HG03342 (cell line): ENCODE measurements at regions not wholly inside any gene's neighbourhood (a gene's known extent, or its start where the extent isn't known, plus 50 kb on each side); places are given as distances from the start of the nearest gene placed in this dataset.

ENCODE experiments used
- ATAC-seq: cut with Tn5 transposase; IDR thresholded peaks from one replicate; pipeline ENCODE4 v1.9.1; 2021; ENCODE audit warnings: mild to moderate bottlenecking, moderate library complexity; ENCODE audit not compliant: unreplicated experiment

- no peak for ATAC-seq
Measured at GRCh38 chr6:147117580-147117979, 86.6 kb upstream of the STXBP5 start.

GRCh38 chr6:147119310-147119709 lies 84.9 kb upstream of the STXBP5 start:
- no peak for ATAC-seq

DNA sequence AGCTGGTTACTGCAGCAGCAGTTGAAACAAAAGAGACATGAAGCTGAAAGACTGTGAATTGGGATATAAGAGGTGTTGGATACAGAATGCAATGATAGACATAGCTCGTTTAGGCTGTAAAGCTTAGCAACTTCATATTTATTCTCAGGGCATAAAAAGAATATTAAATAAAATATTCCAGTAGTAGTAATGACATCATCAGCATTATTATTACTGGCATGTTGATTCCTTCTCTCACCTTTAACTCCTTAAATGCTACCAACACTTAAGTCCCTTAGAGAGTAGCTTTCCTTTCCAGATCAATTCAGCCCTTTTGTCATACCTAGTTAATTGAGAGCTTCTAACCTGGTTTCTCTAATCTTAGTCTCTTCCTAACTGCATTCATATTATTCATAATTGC lies 81.4 kb upstream of the STXBP5 start:
- ATAC-seq: no peak

- ATAC-seq: no peak
Measured at GRCh38 chr6:147126618-147127022, 77.6 kb upstream of the STXBP5 start.

DNA sequence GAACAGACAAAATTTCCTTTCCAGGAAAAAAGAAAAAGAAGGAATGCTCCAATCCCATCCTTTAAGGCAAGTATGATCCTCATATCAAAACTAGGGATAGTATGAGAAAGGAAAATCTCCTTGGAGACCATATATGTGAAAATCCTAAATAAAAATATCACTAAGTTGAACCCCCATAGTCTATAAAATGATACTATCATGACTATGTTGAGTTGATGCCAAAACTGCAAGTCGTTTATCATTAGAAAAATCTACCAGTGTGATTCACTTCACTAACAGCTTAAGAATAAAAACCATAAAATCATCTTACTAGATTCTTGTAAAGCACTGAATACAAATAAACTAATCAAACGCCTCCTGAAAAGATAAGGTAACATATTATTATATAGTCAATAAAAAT lies 76.6 kb upstream of the STXBP5 start:
- ATAC-seq: no peak

DNA sequence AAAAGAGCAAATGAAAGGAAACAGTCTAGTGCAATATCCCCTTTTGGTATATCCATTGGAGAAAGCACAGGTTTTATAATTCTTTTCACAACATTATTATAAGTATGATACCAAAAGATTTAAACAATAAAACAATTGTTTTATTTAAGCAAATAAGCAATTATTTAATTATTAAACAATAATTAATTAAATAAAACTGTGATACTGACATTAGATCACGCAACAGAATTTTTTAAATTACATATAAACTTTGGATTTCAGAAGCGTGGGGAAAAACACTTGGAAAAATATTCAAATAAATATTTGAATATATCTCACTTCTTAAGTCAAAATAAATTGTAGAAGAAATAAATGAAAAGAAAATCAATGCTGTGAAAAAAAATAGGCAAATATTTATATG lies 76.2 kb upstream of the STXBP5 start:
- ATAC-seq: no peak

- ATAC-seq: no peak
Measured at GRCh38 chr6:147131532-147132128, 72.6 kb upstream of the STXBP5 start.

DNA sequence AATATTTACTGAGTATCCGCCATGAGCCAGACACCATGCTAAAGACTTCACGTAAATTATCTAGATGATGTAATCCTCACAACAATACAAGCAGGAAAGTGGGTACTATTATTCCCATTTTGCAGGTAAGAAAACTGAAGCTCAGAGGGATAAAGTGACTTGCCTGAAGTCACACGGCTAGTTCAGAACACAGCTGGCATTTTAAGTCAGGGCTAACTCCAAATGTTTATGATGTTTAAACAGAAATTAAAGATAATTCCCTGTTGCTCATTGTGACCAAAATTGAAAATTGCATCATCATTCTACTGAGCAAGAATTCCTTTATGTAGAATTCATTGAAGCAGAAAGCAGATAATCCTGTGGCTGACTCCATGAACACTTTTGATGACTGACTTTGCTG lies 71.3 kb upstream of the STXBP5 start:
- ATAC-seq: no peak

GRCh38 chr6:147133669-147134068 lies 70.5 kb upstream of the STXBP5 start:
- no peak for ATAC-seq

- no peak for ATAC-seq
Measured at GRCh38 chr6:147135211-147135681, 69.0 kb upstream of the STXBP5 start.

GRCh38 chr6:147136057-147136456 lies 68.2 kb upstream of the STXBP5 start:
- ATAC-seq: no peak

DNA sequence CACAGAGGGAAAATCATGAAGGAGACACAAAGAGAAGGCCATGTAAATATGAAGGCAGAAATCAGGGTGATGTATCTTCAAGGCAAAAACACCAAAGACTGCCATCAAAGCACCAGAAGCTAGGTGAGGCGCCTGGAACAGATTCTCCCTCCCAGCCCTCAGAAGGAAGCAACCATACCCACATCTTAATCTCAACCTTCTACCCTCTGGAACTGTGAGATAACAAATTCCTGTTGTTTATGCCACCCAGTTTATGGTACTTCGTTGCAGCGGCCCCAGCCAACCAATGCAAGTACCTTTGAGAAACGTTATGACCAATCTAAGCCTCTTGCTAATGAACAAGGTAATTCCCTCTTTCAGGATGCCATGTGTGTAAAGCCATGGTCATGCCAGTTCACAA lies 66.2 kb upstream of the STXBP5 start:
- ATAC-seq: no peak

DNA sequence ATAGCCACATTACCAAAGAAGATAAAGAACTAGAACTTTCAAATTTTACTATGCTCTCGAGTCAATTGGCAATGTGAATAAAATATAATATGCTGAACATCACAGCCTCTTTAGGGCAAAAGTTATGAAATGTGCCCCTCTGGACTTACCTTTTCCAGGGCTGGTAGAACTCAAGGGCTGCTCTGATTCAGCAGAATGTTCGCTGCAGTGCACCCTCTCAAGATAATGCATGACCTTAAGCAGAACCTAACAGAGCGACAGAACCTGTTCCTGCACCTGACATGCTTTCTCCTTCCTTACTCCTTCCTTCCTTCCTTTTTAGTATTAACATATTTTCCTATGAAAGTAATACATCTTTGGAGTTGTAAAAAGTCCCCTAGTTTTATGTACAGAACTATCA lies 65.4 kb upstream of the STXBP5 start:
- no peak for ATAC-seq

DNA sequence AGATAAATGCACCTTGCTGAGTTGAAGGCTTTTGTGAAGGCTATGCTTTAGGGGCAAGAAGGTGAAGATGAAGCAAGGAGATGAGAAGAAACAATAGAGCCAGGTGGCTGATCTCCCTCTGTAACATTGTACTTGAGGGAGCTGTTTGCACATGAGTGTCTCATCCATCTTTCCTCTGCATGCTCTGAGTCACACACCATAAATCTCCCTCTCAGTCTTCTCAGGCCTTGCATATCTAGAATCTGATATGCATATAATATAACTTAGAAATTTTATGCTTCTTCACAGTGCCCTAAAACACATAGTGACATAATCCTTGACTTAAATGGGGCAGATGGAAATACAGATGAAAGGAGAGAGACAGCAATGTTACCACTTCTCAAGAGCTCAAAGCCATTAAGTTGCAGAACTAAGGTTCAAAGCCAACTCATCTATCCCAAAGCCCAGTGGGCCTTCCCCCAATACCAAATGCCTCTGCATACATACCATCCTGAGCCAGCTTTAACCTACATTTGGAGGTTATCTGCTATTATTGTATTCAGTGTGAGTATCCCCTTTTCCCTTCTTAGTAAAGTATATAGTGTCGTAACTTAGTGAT lies 62.4 kb upstream of the STXBP5 start:
- ATAC-seq: no peak

- ATAC-seq: no peak
Measured at GRCh38 chr6:147142684-147143245, 61.5 kb upstream of the STXBP5 start.

GRCh38 chr6:147149092-147149491 lies 55.1 kb upstream of the STXBP5 start:
- no peak for ATAC-seq

GRCh38 chr6:147149826-147150225 lies 54.4 kb upstream of the STXBP5 start:
- no peak for ATAC-seq

GRCh38 chr6:147150293-147150692 lies 53.9 kb upstream of the STXBP5 start:
- ATAC-seq: no peak
